K562 (cell line): ENCODE measurements at regions not wholly inside any gene's neighbourhood (a gene's known extent, or its start where the extent isn't known, plus 50 kb on each side); places are given as distances from the start of the nearest gene placed in this dataset.
"Not testable (repeated sequence)": the region's sequence is repeated elsewhere in the genome, so short reads cannot be mapped to it uniquely, and the experiment has no call there.

Source experiments
- ATAC-seq: fragments of 200-7000 bp; cut with Tn5 transposase; 3 replicates; pipeline ENCODE4 v1.9.1; 2020; ENCODE audit warnings: moderate library complexity
- BruUV-seq: library from RNA; stranded (reverse); fragments of 400-500 nt; replicated peaks from 2 replicates; lab custom pipeline; 2021; lab: Mats Ljungman, UMichigan
- CTCF ChIA-PET: fragments of 300-600 bp; formaldehyde crosslinking; extraction: SDS; loops from one replicate; lab custom pipeline; 2021; ENCODE audit warnings: low intra/inter-chr PET ratio; lab: Yijun Ruan, JAX
- POLR2A ChIA-PET: fragments of 300-600, 350-650 bp; sonication (Branson Sonifier 250); formaldehyde crosslinking; extraction: SDS; loops from one replicate; lab custom pipeline; 2021; ENCODE audit warnings: antibody characterized with exemption, inconsistent platforms; lab: Yijun Ruan, JAX
- DNase-seq, 4 experiments: peaks; one replicate each; pipeline versions ENCODE4 v3.0.0 to v3.0.0-alpha.2; 2011 to 2018; ENCODE audit warnings: low spot score in 3 of 4, mixed read lengths in 3 of 4; ENCODE audit errors: extremely low read depth in 1 of 4
- FAIRE-seq: peaks from 2 replicates; lab custom pipeline; 2011; peaks lifted over from hg19 to GRCh38; lab: Jason Lieb, UNC
- H2AFZ ChIP-seq: 2 replicates; pipeline ENCODE4 v1.6.0; 2011; ENCODE audit warnings: low read depth, low read length, control low read depth, inconsistent platforms
- H3K27ac ChIP-seq: fragments of 200-600 bp; 3 replicates; pipeline ENCODE4 v1.8.0; 2011; ENCODE audit warnings: low read depth, mild to moderate bottlenecking, control low read depth, inconsistent platforms, low read length, moderate library complexity, mixed read lengths; ENCODE audit errors: extremely low read depth
- H3K27me3 ChIP-seq, 2 experiments: fragments of 300-600 bp in 1 of 2; 2 replicates in 1 of 2; 3 replicates in 1 of 2; pipeline versions ENCODE4 v1.6.0 to v1.8.0; 2011; ENCODE audit warnings: inconsistent platforms in 2 of 2, low read length in 2 of 2, mild to moderate bottlenecking in 1 of 2, mixed read lengths in 1 of 2, moderate library complexity in 1 of 2; ENCODE audit not compliant: control insufficient read depth in 2 of 2, insufficient read depth in 2 of 2
- H3K36me3 ChIP-seq: fragments of 300-600 bp; 3 replicates; pipeline ENCODE4 v1.8.0; 2011; ENCODE audit warnings: mild to moderate bottlenecking, low read length, inconsistent platforms; ENCODE audit not compliant: control insufficient read depth, insufficient read depth
- H3K4me1 ChIP-seq, 2 experiments: fragments of 200-600 bp in 1 of 2; replicated peaks in 1 of 2; 2 replicates in 1 of 2; 3 replicates in 1 of 2; pipeline versions ENCODE4 v1.5.1 to v1.8.0; 2011; ENCODE audit warnings: inconsistent platforms in 2 of 2, low read length in 2 of 2, mild to moderate bottlenecking in 1 of 2, mixed read lengths in 1 of 2, moderate library complexity in 1 of 2; ENCODE audit not compliant: control insufficient read depth in 2 of 2, insufficient read depth in 2 of 2
- H3K4me2 ChIP-seq: 2 replicates; pipeline ENCODE4 v1.6.1; 2011; ENCODE audit warnings: low read length, control low read depth, inconsistent platforms, mixed read lengths; ENCODE audit not compliant: insufficient read depth
- H3K4me3 ChIP-seq: fragments of 200-600 bp; sonication (generic), shearing (Covaris generic); 2 replicates; pipeline ENCODE4 v1.5.1; 2016; ENCODE audit warnings: control low read depth, inconsistent platforms
- H3K79me2 ChIP-seq: fragments of 200-600 bp; 3 replicates; pipeline ENCODE4 v1.8.0; 2011; ENCODE audit warnings: low read length, inconsistent platforms; ENCODE audit not compliant: control insufficient read depth, insufficient read depth
- H3K9ac ChIP-seq, 2 experiments: 2 replicates each; pipeline versions ENCODE4 v1.6.0 to v1.6.1; 2011; ENCODE audit warnings: low read depth in 2 of 2, low read length in 2 of 2, control low read depth in 1 of 2, inconsistent platforms in 1 of 2, mild to moderate bottlenecking in 1 of 2, mixed read lengths in 1 of 2; ENCODE audit not compliant: insufficient read depth in 1 of 2
- H3K9me1 ChIP-seq: one replicate; pipeline ENCODE4 v1.6.0; 2011; ENCODE audit warnings: inconsistent platforms, mild to moderate bottlenecking, low read length, moderate library complexity; ENCODE audit not compliant: control insufficient read depth, insufficient read depth
- H3K9me3 ChIP-seq: replicated peaks from 2 replicates; pipeline ENCODE4 v1.5.1; 2011; ENCODE audit warnings: low read depth, low read length, inconsistent platforms; ENCODE audit not compliant: control insufficient read depth, insufficient read depth
- H4K20me1 ChIP-seq: replicated peaks from 2 replicates; pipeline ENCODE4 v1.6.1; 2011; ENCODE audit warnings: low read length, inconsistent platforms, mixed read lengths; ENCODE audit not compliant: control insufficient read depth, insufficient read depth
- CBFA2T3 ChIP-seq: fragments of 450-650 bp; IDR thresholded peaks from 2 replicates; pipeline ENCODE4 v1.6.1; 2017
- FOXA3 ChIP-seq, 2 experiments: fragments of 450-650 bp in 1 of 2; sonication (generic) in 1 of 2; formaldehyde crosslinking; IDR thresholded peaks in 1 of 2; conservative IDR thresholded peaks in 1 of 2; 2 replicates each; pipeline versions ENCODE4 v1.4.0 to v1.8.0; 2020 to 2022; ENCODE audit warnings: mild to moderate bottlenecking in 2 of 2, missing genetic modification reagents in 1 of 2
- FOXK2 ChIP-seq, 2 experiments: fragments of 450-650 bp; IDR thresholded peaks in 1 of 2; conservative IDR thresholded peaks in 1 of 2; 2 replicates each; pipeline ENCODE4 v1.6.1; 2016; ENCODE audit warnings: low read depth in 2 of 2, mild to moderate bottlenecking in 1 of 2
- NCOR1 ChIP-seq: fragments of 450-650 bp; IDR thresholded peaks from 2 replicates; pipeline ENCODE4 v1.6.1; 2016; ENCODE audit warnings: mild to moderate bottlenecking, moderate library complexity
- NR2C2 ChIP-seq, 2 experiments: fragments of 200-800 bp in 1 of 2; sonication (Bioruptor generic) in 1 of 2; sonication (generic) in 1 of 2; formaldehyde crosslinking in 1 of 2; IDR thresholded peaks; 2 replicates each; pipeline versions ENCODE4 v1.6.1 to v1.8.0; 2016 to 2022; ENCODE audit warnings: mild to moderate bottlenecking in 1 of 2, missing compliant biosample characterization in 1 of 2, missing genetic modification characterization in 1 of 2, missing genetic modification reagents in 1 of 2
- TCF3 ChIP-seq: sonication (generic); formaldehyde crosslinking; IDR thresholded peaks from 2 replicates; pipeline ENCODE4 v1.4.0; 2020; ENCODE audit warnings: mild to moderate bottlenecking, missing genetic modification reagents
- TRIM24 ChIP-seq, 2 experiments: fragments of 450-650 bp; IDR thresholded peaks; 2 replicates each; pipeline ENCODE4 v1.6.1; 2016
- ZNF354B ChIP-seq: fragments of 250-450 bp; sonication (Bioruptor Pico); IDR thresholded peaks from 2 replicates; pipeline ENCODE4 v1.4.0; 2020
- ZNF507 ChIP-seq: conservative IDR thresholded peaks from 2 replicates; pipeline ENCODE4 v1.6.1; 2017; ENCODE audit warnings: missing genetic modification characterization, missing compliant biosample characterization
- ZNF766 ChIP-seq: fragments of 200-800 bp; sonication (Bioruptor generic); conservative IDR thresholded peaks from 2 replicates; pipeline ENCODE4 v1.6.1; 2016; ENCODE audit warnings: missing genetic modification characterization, missing compliant biosample characterization
- WGBS: fragments of 100-300 bp; shearing (Covaris generic); methylation state at CpG from one replicate; pipeline ENCODE4 v1.1.6; 2016; ENCODE audit warnings: low coverage, mixed read lengths; ENCODE audit not compliant: insufficient coverage; ENCODE audit errors: missing lambda C conversion rate; 5-methylcytosine and 5-hydroxymethylcytosine counted together
- in situ Hi-C: fragments of 300-500 bp; cut with MboI; formaldehyde crosslinking; loops from 4 replicates; pipeline ENCODE4 v1.15.0; 2018; ENCODE audit warnings: inconsistent platforms, mixed read lengths
- intact Hi-C: fragments of 100-400 bp; cut with micrococcal nuclease; formaldehyde crosslinking; loops from 2 replicates; pipeline ENCODE4 v1.14.2; 2022

- BruUV-seq, H3K4me2 ChIP-seq, ATAC-seq, H2AFZ ChIP-seq, intact Hi-C loops, H3K27ac ChIP-seq, H3K4me3 ChIP-seq, FAIRE-seq, H3K27me3 ChIP-seq, H4K20me1 ChIP-seq, H3K9ac ChIP-seq, H3K9me3 ChIP-seq, H3K9me1 ChIP-seq, DNase-seq, in situ Hi-C loops, CTCF ChIA-PET: not testable (repeated sequence)
- peak; percentile 86 for TF ChIP-seq ZNF354B (CRISPR knock-in tag)
- TF ChIP-seq TRIM24 (IDR thresholded peaks at IDR 0.05) = peak in 1 of 2 experiments; percentile 30; a peak in 1 of 4 replicates
- peak; percentile 97 for TF ChIP-seq ZNF507
- Histone ChIP-seq H3K36me3 (peaks cover 12% of the 10 kb centered on the region; the same call in 1 of the 3 replicates), H3K79me2 (peaks cover 53% of the 10 kb centered on the region), H3K4me1 (peaks cover 10 to 21% of the 10 kb centered on the region in 2 experiments; a peak in 4 of 5 replicates)
- whole genome bisulfite sequencing = 96% methylated on average over 2 of the region's 2 CpGs
- POLR2A ChIA-PET = interaction anchor here (3.0 kb wide), 1 partner anchor 12 kb away, joined by 10 read pairs; no protein-coding TSS in a partner anchor
Measured at GRCh38 chr1:65552484-65552883, 132.0 kb downstream of the LEPR start.

- H4K20me1 ChIP-seq; BruUV-seq; H3K27me3 ChIP-seq; in situ Hi-C loops; intact Hi-C loops; CTCF ChIA-PET; H3K9me1 ChIP-seq; FAIRE-seq; H3K9me3 ChIP-seq; TF ChIP-seq NR2C2 (CRISPR knock-in tag; IDR thresholded peaks at IDR 0.05): not testable (repeated sequence)
- Histone ChIP-seq H3K4me3 (peak overlapping the region; percentile 24), H3K4me1 (peaks cover 10 to 21% of the 10 kb centered on the region in 2 experiments; a peak in 4 of 5 replicates), H2AFZ (peak overlapping the region; percentile 83), H3K9ac (peak overlapping the region; percentile 66 to 83; a peak in 3 of 4 replicates), H3K27ac (peak overlapping the region; percentile 84), H3K4me2 (peak overlapping the region; percentile 78), H3K36me3 (peaks cover 17% of the 10 kb centered on the region; the same call in 1 of the 3 replicates), H3K79me2 (peaks cover 61% of the 10 kb centered on the region)
- 21% methylated on average over 6 of the region's 6 CpGs for WGBS
- peak; percentile 78 for ATAC-seq
- 0 out of 2 replicates have a peak, but pooled peaks have one; percentile 14 for TF ChIP-seq CBFA2T3
- TF ChIP-seq FOXK2 (conservative IDR thresholded peaks at IDR 0.05 in 1 of 2, IDR thresholded peaks at IDR 0.05 in 1 of 2; ENCODE audit: low read depth in 2 of 2) = peak; percentile 92 to 93
- peak in 1 of 2 experiments; percentile 62; a peak in 2 of 4 replicates for TF ChIP-seq FOXA3 (CRISPR knock-in tag; conservative IDR thresholded peaks at IDR 0.05 in 1 of 2, IDR thresholded peaks at IDR 0.05 in 1 of 2)
- 0 out of 2 replicates have a peak, but pooled peaks have one; percentile 14 for TF ChIP-seq TCF3 (CRISPR knock-in tag)
- 0 out of 2 replicates have a peak, but pooled peaks have one; percentile 24 for TF ChIP-seq ZNF766 (CRISPR knock-in tag)
- 0 out of 2 replicates have a peak, but pooled peaks have one; percentile 24 for TF ChIP-seq NCOR1
- 0 out of 2 replicates have a peak, but pooled peaks have one; percentile 7 for TF ChIP-seq NR2C2 (tag; IDR thresholded peaks at IDR 0.05)
- POLR2A ChIA-PET = interaction anchor here (0.6 kb wide), 1 partner anchor 106 kb away, joined by 3 read pairs; no protein-coding TSS in a partner anchor
- DNase-seq = peak in 1 of 4 experiments; percentile 44
Measured at GRCh38 chr1:65554086-65554764, 133.8 kb downstream of the LEPR start.
